ENCODE measurements at regions not wholly inside any gene's neighbourhood (a gene's known extent, or its start where the extent isn't known, plus 50 kb on each side); places are given as distances from the start of the nearest gene placed in this dataset.
A peak's percentile ranks its signal among the peaks of the same experiment; 100 is the strongest.

DNA sequence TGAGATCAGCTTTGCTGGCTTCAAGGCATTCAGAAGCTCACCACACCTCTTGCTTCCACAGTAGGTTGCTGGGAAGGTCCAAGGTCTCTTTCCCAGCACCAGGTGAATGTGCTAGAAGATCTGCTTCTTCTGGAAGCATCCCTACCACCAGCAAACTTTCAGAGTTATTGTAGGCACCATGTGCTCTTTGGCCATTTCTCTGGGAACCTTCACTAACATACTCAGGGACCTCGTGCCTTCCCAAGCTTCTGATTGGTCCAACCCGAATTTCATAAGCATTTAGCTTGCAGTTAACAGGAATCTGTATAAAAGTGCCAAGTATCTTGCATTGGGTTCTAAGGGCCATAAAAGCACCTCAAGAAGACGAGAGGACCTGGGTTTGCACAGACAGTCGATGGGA, 86.5 kb upstream of the ARL4C start:
- Histone ChIP-seq H3K4me3 (replicated peaks in 1 of 4; ENCODE audit: control extremely low read depth in 1 of 4, insufficient read depth in 1 of 4, low read depth in 3 of 4, low read length in 4 of 4) (no peak overlapping the region), H3K4me2 (ENCODE audit: extremely low read depth, insufficient read depth, low read length) (no peak overlapping the region), H3K36me3 (ENCODE audit: control insufficient read depth, insufficient read depth, low read length) (no peaks in the 10 kb centered on the region), H3K27me3 (ENCODE audit: control insufficient read depth, insufficient read depth, low read length) (no peaks in the 10 kb centered on the region), H3K4me1 (ENCODE audit: control insufficient read depth, extremely low read depth, insufficient read depth, low read length) (peaks cover 3% of the 10 kb centered on the region), H3K79me2 (ENCODE audit: control insufficient read depth, insufficient read depth, low read length) (no peaks in the 10 kb centered on the region), H3K9ac (ENCODE audit: insufficient read depth, low read length) (no peak overlapping the region), H3K27ac (ENCODE audit: insufficient read depth, low read length) (no peak overlapping the region), H4K20me1 (ENCODE audit: control insufficient read depth, extremely low read depth, insufficient read depth, low read length) (no peaks in the 10 kb centered on the region), H2AFZ (ENCODE audit: low read length) (no peak overlapping the region), H3K9me3 (ENCODE audit: control insufficient read depth, insufficient read depth, low read depth, low read length) (no peaks in the 10 kb centered on the region)
- no peak for DNase-seq (ENCODE audit: low read depth in 2 of 2)
- TF ChIP-seq, protein P1, sequence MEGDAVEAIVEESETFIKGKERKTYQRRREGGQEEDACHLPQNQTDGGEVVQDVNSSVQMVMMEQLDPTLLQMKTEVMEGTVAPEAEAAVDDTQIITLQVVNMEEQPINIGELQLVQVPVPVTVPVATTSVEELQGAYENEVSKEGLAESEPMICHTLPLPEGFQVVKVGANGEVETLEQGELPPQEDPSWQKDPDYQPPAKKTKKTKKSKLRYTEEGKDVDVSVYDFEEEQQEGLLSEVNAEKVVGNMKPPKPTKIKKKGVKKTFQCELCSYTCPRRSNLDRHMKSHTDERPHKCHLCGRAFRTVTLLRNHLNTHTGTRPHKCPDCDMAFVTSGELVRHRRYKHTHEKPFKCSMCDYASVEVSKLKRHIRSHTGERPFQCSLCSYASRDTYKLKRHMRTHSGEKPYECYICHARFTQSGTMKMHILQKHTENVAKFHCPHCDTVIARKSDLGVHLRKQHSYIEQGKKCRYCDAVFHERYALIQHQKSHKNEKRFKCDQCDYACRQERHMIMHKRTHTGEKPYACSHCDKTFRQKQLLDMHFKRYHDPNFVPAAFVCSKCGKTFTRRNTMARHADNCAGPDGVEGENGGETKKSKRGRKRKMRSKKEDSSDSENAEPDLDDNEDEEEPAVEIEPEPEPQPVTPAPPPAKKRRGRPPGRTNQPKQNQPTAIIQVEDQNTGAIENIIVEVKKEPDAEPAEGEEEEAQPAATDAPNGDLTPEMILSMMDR (conservative IDR thresholded peaks at IDR 0.05 in 1 of 2, IDR thresholded peaks at IDR 0.05 in 1 of 2; ENCODE audit: low read depth in 1 of 2, low read length in 2 of 2): no peak
- TF ChIP-seq EZH2 (IDR thresholded peaks at IDR 0.05; ENCODE audit: low read length, missing control alignments): no peak

DNA sequence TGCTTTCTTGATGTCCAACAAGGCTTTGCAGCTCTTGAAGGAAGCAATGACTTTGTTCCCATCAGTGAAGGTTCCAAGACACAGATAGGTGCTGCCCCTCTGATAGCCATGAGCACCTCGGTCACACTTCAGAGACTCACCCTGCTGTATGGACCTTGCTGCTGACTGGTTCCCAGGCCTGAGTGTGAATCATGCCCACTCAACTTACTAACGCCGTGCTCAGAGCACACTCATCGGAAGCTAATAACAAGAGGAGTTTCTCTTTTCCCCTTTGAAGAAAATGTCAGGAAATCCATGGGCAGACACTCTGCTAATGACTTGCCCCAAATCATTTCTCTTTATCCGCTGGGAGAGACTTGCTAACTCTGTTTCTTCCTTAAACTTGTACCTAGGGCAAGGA, 83.8 kb upstream of the ARL4C start:
- H3K27me3 ChIP-seq (ENCODE audit: control insufficient read depth, insufficient read depth, low read length): no peaks in the 10 kb centered on the region
- TF ChIP-seq EZH2 (IDR thresholded peaks at IDR 0.05; ENCODE audit: low read length, missing control alignments): no peak
- TF ChIP-seq, protein P1 (conservative IDR thresholded peaks at IDR 0.05 in 1 of 2, IDR thresholded peaks at IDR 0.05 in 1 of 2; ENCODE audit: low read depth in 1 of 2, low read length in 2 of 2): no peak
- H3K9ac ChIP-seq (ENCODE audit: insufficient read depth, low read length): no peak overlapping the region
- no peak overlapping the region for H3K27ac ChIP-seq (ENCODE audit: insufficient read depth, low read length)
- no peaks in the 10 kb centered on the region for H3K36me3 ChIP-seq (ENCODE audit: control insufficient read depth, insufficient read depth, low read length)
- H3K79me2 ChIP-seq (ENCODE audit: control insufficient read depth, insufficient read depth, low read length): no peaks in the 10 kb centered on the region
- no peak overlapping the region for H3K4me2 ChIP-seq (ENCODE audit: extremely low read depth, insufficient read depth, low read length)
- H3K4me3 ChIP-seq (replicated peaks in 1 of 4; ENCODE audit: control extremely low read depth in 1 of 4, insufficient read depth in 1 of 4, low read depth in 3 of 4, low read length in 4 of 4): no peak overlapping the region
- DNase-seq (ENCODE audit: low read depth in 2 of 2): peak in 1 of 2 donors; percentile 45
- H3K4me1 ChIP-seq (ENCODE audit: control insufficient read depth, extremely low read depth, insufficient read depth, low read length): no peaks in the 10 kb centered on the region
- no peaks in the 10 kb centered on the region for H3K9me3 ChIP-seq (ENCODE audit: control insufficient read depth, insufficient read depth, low read depth, low read length)
- no peak overlapping the region for H2AFZ ChIP-seq (ENCODE audit: low read length)
- no peaks in the 10 kb centered on the region for H4K20me1 ChIP-seq (ENCODE audit: control insufficient read depth, extremely low read depth, insufficient read depth, low read length)

DNA sequence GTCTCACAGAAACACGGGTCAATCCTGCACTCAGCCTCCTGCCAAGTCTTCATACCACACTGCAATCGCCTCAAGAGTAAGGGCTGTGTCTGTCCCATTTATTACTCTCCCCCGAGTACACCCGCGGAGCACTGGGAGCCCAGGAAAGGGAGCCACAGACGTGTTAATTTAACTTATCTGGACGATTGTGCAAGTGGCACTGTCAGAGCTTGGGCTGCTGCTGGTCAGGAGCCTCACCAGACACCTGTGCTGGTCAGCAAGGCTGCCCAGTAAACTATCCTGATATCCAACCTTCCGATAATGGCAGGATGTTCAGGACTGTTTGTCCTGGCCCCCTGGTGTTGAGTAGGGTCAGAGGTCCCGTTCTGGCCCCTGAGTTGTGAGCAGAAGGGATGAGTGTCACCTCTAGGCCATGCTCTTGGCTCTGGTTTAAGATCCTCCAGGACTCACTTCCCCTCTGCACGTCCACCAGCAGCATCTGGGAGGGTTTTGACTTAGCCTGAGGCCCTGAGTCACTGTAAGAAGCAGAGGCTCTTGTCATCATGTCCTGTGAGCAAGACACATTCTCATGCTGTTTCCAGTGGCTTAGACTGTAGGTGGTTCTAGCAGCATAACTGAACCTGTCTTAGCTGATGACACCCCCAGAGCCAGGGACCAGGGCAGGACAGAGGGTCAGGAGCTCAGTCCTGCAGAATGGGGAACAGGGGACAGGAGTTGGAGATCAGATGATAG, 82.5 kb upstream of the ARL4C start:
- Histone ChIP-seq H3K36me3 (ENCODE audit: control insufficient read depth, insufficient read depth, low read length) (no peaks in the 10 kb centered on the region), H3K27ac (ENCODE audit: insufficient read depth, low read length) (no peak overlapping the region), H3K4me2 (ENCODE audit: extremely low read depth, insufficient read depth, low read length) (no peak overlapping the region), H3K4me3 (replicated peaks in 1 of 4; ENCODE audit: control extremely low read depth in 1 of 4, insufficient read depth in 1 of 4, low read depth in 3 of 4, low read length in 4 of 4) (no peak overlapping the region), H3K9ac (ENCODE audit: insufficient read depth, low read length) (no peak overlapping the region), H3K79me2 (ENCODE audit: control insufficient read depth, insufficient read depth, low read length) (no peaks in the 10 kb centered on the region), H3K9me3 (ENCODE audit: control insufficient read depth, insufficient read depth, low read depth, low read length) (no peaks in the 10 kb centered on the region), H3K27me3 (ENCODE audit: control insufficient read depth, insufficient read depth, low read length) (no peaks in the 10 kb centered on the region), H2AFZ (ENCODE audit: low read length) (no peak overlapping the region), H4K20me1 (ENCODE audit: control insufficient read depth, extremely low read depth, insufficient read depth, low read length) (no peaks in the 10 kb centered on the region), H3K4me1 (ENCODE audit: control insufficient read depth, extremely low read depth, insufficient read depth, low read length) (no peaks in the 10 kb centered on the region)
- peak in 1 of 2 donors; percentile 39 for DNase-seq (ENCODE audit: low read depth in 2 of 2)
- TF ChIP-seq EZH2 (IDR thresholded peaks at IDR 0.05; ENCODE audit: low read length, missing control alignments): no peak
